ENCODE measurements at regions not wholly inside any gene's neighbourhood (a gene's known extent, or its start where the extent isn't known, plus 50 kb on each side); places are given as distances from the start of the nearest gene placed in this dataset.

- H3K36me3 Mint-ChIP-seq (ENCODE audit: low read depth): no peaks in the 10 kb centered on the region
- H3K4me1 Mint-ChIP-seq (ENCODE audit: low read depth): no peaks in the 10 kb centered on the region
- intact Hi-C loops (cut with micrococcal nuclease): no loop called here
- peaks cover 28% of the 10 kb centered on the region for H3K9me3 Mint-ChIP-seq
- no peak overlapping the region for H3K27ac Mint-ChIP-seq
- no peak overlapping the region for H3K4me3 Mint-ChIP-seq
- no peaks in the 10 kb centered on the region for H3K27me3 Mint-ChIP-seq
Observed at GRCh38 chr4:27132497-27132896, 271.9 kb downstream of the STIM2 start.

GRCh38 chr4:27140486-27140885, 279.8 kb downstream of the STIM2 start:
- H3K36me3 Mint-ChIP-seq (ENCODE audit: low read depth): no peaks in the 10 kb centered on the region
- H3K27me3 Mint-ChIP-seq: no peaks in the 10 kb centered on the region
- H3K9me3 Mint-ChIP-seq: peaks cover 12% of the 10 kb centered on the region
- intact Hi-C loops (cut with micrococcal nuclease): no loop called here
- no peak overlapping the region for H3K4me3 Mint-ChIP-seq
- H3K4me1 Mint-ChIP-seq (ENCODE audit: low read depth): no peaks in the 10 kb centered on the region
- no peak overlapping the region for H3K27ac Mint-ChIP-seq

GRCh38 chr4:27141530-27141929, 280.9 kb downstream of the STIM2 start:
- peaks cover 2% of the 10 kb centered on the region for H3K27me3 Mint-ChIP-seq
- H3K36me3 Mint-ChIP-seq (ENCODE audit: low read depth): no peaks in the 10 kb centered on the region
- H3K4me1 Mint-ChIP-seq (ENCODE audit: low read depth): no peaks in the 10 kb centered on the region
- H3K27ac Mint-ChIP-seq: no peak overlapping the region
- H3K4me3 Mint-ChIP-seq: no peak overlapping the region
- intact Hi-C loops (cut with micrococcal nuclease): no loop called here
- H3K9me3 Mint-ChIP-seq: peaks cover 2% of the 10 kb centered on the region

- H3K4me3 Mint-ChIP-seq: no peak overlapping the region
- no peak overlapping the region for H3K27ac Mint-ChIP-seq
- peaks cover 9% of the 10 kb centered on the region for H3K9me3 Mint-ChIP-seq
- no peaks in the 10 kb centered on the region for H3K36me3 Mint-ChIP-seq (ENCODE audit: low read depth)
- peaks cover 2% of the 10 kb centered on the region for H3K27me3 Mint-ChIP-seq
- no peaks in the 10 kb centered on the region for H3K4me1 Mint-ChIP-seq (ENCODE audit: low read depth)
- intact Hi-C loops (cut with micrococcal nuclease): no loop called here
Observed at GRCh38 chr4:27142841-27143240, 282.2 kb downstream of the STIM2 start.

- Mint-ChIP-seq H3K4me3 (no peak overlapping the region), H3K27ac (no peak overlapping the region), H3K9me3 (peaks cover 9% of the 10 kb centered on the region), H3K27me3 (peaks cover 4% of the 10 kb centered on the region), H3K36me3 (ENCODE audit: low read depth) (no peaks in the 10 kb centered on the region), H3K4me1 (ENCODE audit: low read depth) (no peaks in the 10 kb centered on the region)
- intact Hi-C loops (cut with micrococcal nuclease): no loop called here
Observed at GRCh38 chr4:27145597-27145996, 285.0 kb downstream of the STIM2 start.

GRCh38 chr4:27148211-27148895, 287.7 kb downstream of the STIM2 start:
- Mint-ChIP-seq H3K4me3 (no peak overlapping the region), H3K27me3 (peaks cover 4% of the 10 kb centered on the region), H3K4me1 (ENCODE audit: low read depth) (no peaks in the 10 kb centered on the region), H3K36me3 (ENCODE audit: low read depth) (no peaks in the 10 kb centered on the region), H3K9me3 (peaks cover 9% of the 10 kb centered on the region), H3K27ac (no peak overlapping the region)
- intact Hi-C loops (cut with micrococcal nuclease): no loop called here

GRCh38 chr4:27149541-27150212, 289.0 kb downstream of the STIM2 start:
- no peak overlapping the region for H3K4me3 Mint-ChIP-seq
- H3K27me3 Mint-ChIP-seq: peaks cover 11% of the 10 kb centered on the region
- intact Hi-C loops (cut with micrococcal nuclease): no loop called here
- H3K9me3 Mint-ChIP-seq: peaks cover 9% of the 10 kb centered on the region
- H3K4me1 Mint-ChIP-seq (ENCODE audit: low read depth): no peaks in the 10 kb centered on the region
- H3K36me3 Mint-ChIP-seq (ENCODE audit: low read depth): no peaks in the 10 kb centered on the region
- no peak overlapping the region for H3K27ac Mint-ChIP-seq

- H3K36me3 Mint-ChIP-seq (ENCODE audit: low read depth): no peaks in the 10 kb centered on the region
- peaks cover 9% of the 10 kb centered on the region for H3K27me3 Mint-ChIP-seq
- no peak overlapping the region for H3K4me3 Mint-ChIP-seq
- H3K9me3 Mint-ChIP-seq: no peaks in the 10 kb centered on the region
- intact Hi-C loops (cut with micrococcal nuclease): no loop called here
- no peak overlapping the region for H3K27ac Mint-ChIP-seq
- no peaks in the 10 kb centered on the region for H3K4me1 Mint-ChIP-seq (ENCODE audit: low read depth)
Observed at GRCh38 chr4:27152703-27153102, 292.1 kb downstream of the STIM2 start.

- Mint-ChIP-seq H3K36me3 (ENCODE audit: low read depth) (no peaks in the 10 kb centered on the region), H3K27me3 (peaks cover 9% of the 10 kb centered on the region), H3K9me3 (no peaks in the 10 kb centered on the region), H3K27ac (no peak overlapping the region), H3K4me3 (no peak overlapping the region), H3K4me1 (ENCODE audit: low read depth) (no peaks in the 10 kb centered on the region)
- intact Hi-C loops (cut with micrococcal nuclease): no loop called here
Observed at GRCh38 chr4:27154706-27155105, 294.1 kb downstream of the STIM2 start.

- intact Hi-C loops (cut with micrococcal nuclease): no loop called here
- H3K36me3 Mint-ChIP-seq (ENCODE audit: low read depth): no peaks in the 10 kb centered on the region
- H3K27me3 Mint-ChIP-seq: no peaks in the 10 kb centered on the region
- H3K27ac Mint-ChIP-seq: no peak overlapping the region
- H3K4me3 Mint-ChIP-seq: no peak overlapping the region
- no peaks in the 10 kb centered on the region for H3K9me3 Mint-ChIP-seq
- no peaks in the 10 kb centered on the region for H3K4me1 Mint-ChIP-seq (ENCODE audit: low read depth)
Observed at GRCh38 chr4:27161191-27161590, 300.6 kb downstream of the STIM2 start.

GRCh38 chr4:27168783-27169182, 308.1 kb downstream of the STIM2 start:
- H3K4me1 Mint-ChIP-seq (ENCODE audit: low read depth): no peaks in the 10 kb centered on the region
- intact Hi-C loops (cut with micrococcal nuclease): no loop called here
- H3K36me3 Mint-ChIP-seq (ENCODE audit: low read depth): no peaks in the 10 kb centered on the region
- peaks cover 1% of the 10 kb centered on the region for H3K9me3 Mint-ChIP-seq
- H3K27me3 Mint-ChIP-seq: no peaks in the 10 kb centered on the region
- H3K4me3 Mint-ChIP-seq: no peak overlapping the region
- H3K27ac Mint-ChIP-seq: no peak overlapping the region

- peaks cover 8% of the 10 kb centered on the region for H3K9me3 Mint-ChIP-seq
- H3K27ac Mint-ChIP-seq: no peak overlapping the region
- intact Hi-C loops (cut with micrococcal nuclease): no loop called here
- no peaks in the 10 kb centered on the region for H3K27me3 Mint-ChIP-seq
- no peaks in the 10 kb centered on the region for H3K4me1 Mint-ChIP-seq (ENCODE audit: low read depth)
- no peaks in the 10 kb centered on the region for H3K36me3 Mint-ChIP-seq (ENCODE audit: low read depth)
- H3K4me3 Mint-ChIP-seq: no peak overlapping the region
Observed at GRCh38 chr4:27173280-27173679, 312.6 kb downstream of the STIM2 start.

GRCh38 chr4:27176400-27176799, 315.8 kb downstream of the STIM2 start:
- no peaks in the 10 kb centered on the region for H3K27me3 Mint-ChIP-seq
- no peak overlapping the region for H3K27ac Mint-ChIP-seq
- intact Hi-C loops (cut with micrococcal nuclease): no loop called here
- H3K36me3 Mint-ChIP-seq (ENCODE audit: low read depth): no peaks in the 10 kb centered on the region
- H3K9me3 Mint-ChIP-seq: peaks cover 8% of the 10 kb centered on the region
- H3K4me3 Mint-ChIP-seq: no peak overlapping the region
- no peaks in the 10 kb centered on the region for H3K4me1 Mint-ChIP-seq (ENCODE audit: low read depth)

GRCh38 chr4:27176881-27177280, 316.2 kb downstream of the STIM2 start:
- Mint-ChIP-seq H3K27ac (no peak overlapping the region), H3K36me3 (ENCODE audit: low read depth) (no peaks in the 10 kb centered on the region), H3K9me3 (peaks cover 8% of the 10 kb centered on the region), H3K4me3 (no peak overlapping the region), H3K4me1 (ENCODE audit: low read depth) (no peaks in the 10 kb centered on the region), H3K27me3 (no peaks in the 10 kb centered on the region)
- intact Hi-C loops (cut with micrococcal nuclease): no loop called here

GRCh38 chr4:27178061-27178460, 317.4 kb downstream of the STIM2 start:
- H3K4me3 Mint-ChIP-seq: no peak overlapping the region
- no peaks in the 10 kb centered on the region for H3K36me3 Mint-ChIP-seq (ENCODE audit: low read depth)
- H3K4me1 Mint-ChIP-seq (ENCODE audit: low read depth): no peaks in the 10 kb centered on the region
- H3K9me3 Mint-ChIP-seq: peaks cover 8% of the 10 kb centered on the region
- no peak overlapping the region for H3K27ac Mint-ChIP-seq
- no peaks in the 10 kb centered on the region for H3K27me3 Mint-ChIP-seq
- intact Hi-C loops (cut with micrococcal nuclease): no loop called here

All from dendritic cell treated with granulocyte-macrophage colony-stimulating factor and Interleukin-4, amounts not matched to agents 40 ng/mL and 50 ng/mL, for 4 days (primary cell).